NB4 (cell line): ENCODE measurements at regions not wholly inside any gene's neighbourhood (a gene's known extent, or its start where the extent isn't known, plus 50 kb on each side); places are given as distances from the start of the nearest gene placed in this dataset.

Experiments
- CTCF ChIP-seq: IDR thresholded peaks from one replicate; pipeline ENCODE4 v1.5.1; 2012; ENCODE audit warnings: low read depth, low read length
- MYC ChIP-seq: IDR thresholded peaks from 2 replicates; pipeline ENCODE4 v1.6.1; 2011; ENCODE audit warnings: low read depth, low read length
- TF ChIP-seq, protein P1 (sequence below): IDR thresholded peaks from 2 replicates; pipeline ENCODE4 v1.6.1; 2011; ENCODE audit warnings: low read depth, low read length

DNA sequence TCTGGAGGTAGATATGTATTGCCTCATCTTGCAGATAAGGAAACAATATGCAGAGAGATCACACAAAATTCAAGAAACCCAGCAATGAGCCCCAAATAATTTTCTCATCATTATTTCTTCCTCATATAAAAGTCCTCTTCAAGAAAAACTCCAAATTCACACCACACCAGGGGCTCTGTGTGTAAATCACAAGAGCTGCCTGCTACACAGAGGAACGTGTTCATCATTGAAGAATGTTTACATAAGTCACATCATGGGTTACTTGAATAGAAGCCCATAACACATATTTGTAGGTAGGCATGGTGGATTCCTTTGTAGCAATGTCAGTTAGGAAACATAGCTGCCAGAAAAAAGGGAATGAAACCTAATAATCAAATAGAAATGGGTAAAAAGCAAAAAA lies 308.1 kb upstream of the TLE4 start:
- TF ChIP-seq CTCF (no peak), MYC (no peak)
- TF ChIP-seq, protein P1, sequence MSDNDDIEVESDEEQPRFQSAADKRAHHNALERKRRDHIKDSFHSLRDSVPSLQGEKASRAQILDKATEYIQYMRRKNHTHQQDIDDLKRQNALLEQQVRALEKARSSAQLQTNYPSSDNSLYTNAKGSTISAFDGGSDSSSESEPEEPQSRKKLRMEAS: no peak
